Ishikawa (cell line): ENCODE measurements at regions not wholly inside any gene's neighbourhood (a gene's known extent, or its start where the extent isn't known, plus 50 kb on each side); places are given as distances from the start of the nearest gene placed in this dataset.

Experiments
- CEBPB ChIP-seq: IDR thresholded peaks from 2 replicates; pipeline ENCODE4 v1.6.1; 2012
- CREB1 ChIP-seq: IDR thresholded peaks from 2 replicates; pipeline ENCODE4 v1.6.1; 2012; ENCODE audit warnings: low read depth
- EGR1 ChIP-seq: IDR thresholded peaks from 2 replicates; pipeline ENCODE4 v1.6.1; 2012
- EP300 ChIP-seq: IDR thresholded peaks from 2 replicates; pipeline ENCODE4 v1.6.1; 2012; ENCODE audit warnings: borderline replicate concordance
- FOXM1 ChIP-seq: IDR thresholded peaks from 2 replicates; pipeline ENCODE4 v1.6.1; 2012; ENCODE audit warnings: low read depth, borderline replicate concordance
- NFIC ChIP-seq: IDR thresholded peaks from 2 replicates; pipeline ENCODE4 v1.6.1; 2012
- RAD21 ChIP-seq: IDR thresholded peaks from 2 replicates; pipeline ENCODE4 v1.6.1; 2012; ENCODE audit warnings: low read depth
- TAF1 ChIP-seq: IDR thresholded peaks from 2 replicates; pipeline ENCODE4 v1.6.1; 2012; ENCODE audit warnings: low read depth, mild to moderate bottlenecking
- TCF12 ChIP-seq: IDR thresholded peaks from 2 replicates; pipeline ENCODE4 v1.6.1; 2012; ENCODE audit warnings: low read depth
- TEAD4 ChIP-seq: IDR thresholded peaks from 2 replicates; pipeline ENCODE4 v1.6.1; 2012
- YY1 ChIP-seq: IDR thresholded peaks from 2 replicates; pipeline ENCODE4 v1.6.1; 2012; ENCODE audit warnings: low read depth
- ZBTB7A ChIP-seq: IDR thresholded peaks from 2 replicates; pipeline ENCODE4 v1.6.1; 2012; ENCODE audit warnings: low read depth
- TF ChIP-seq, protein P1 (sequence below): IDR thresholded peaks from 2 replicates; pipeline ENCODE4 v1.6.1; 2012
- TF ChIP-seq, protein P2 (sequence below): IDR thresholded peaks from 2 replicates; pipeline ENCODE4 v1.6.1; 2012
- TF ChIP-seq, protein P3 (sequence below): IDR thresholded peaks from 2 replicates; pipeline ENCODE4 v1.6.1; 2012; ENCODE audit warnings: low read depth, mild to moderate bottlenecking

DNA sequence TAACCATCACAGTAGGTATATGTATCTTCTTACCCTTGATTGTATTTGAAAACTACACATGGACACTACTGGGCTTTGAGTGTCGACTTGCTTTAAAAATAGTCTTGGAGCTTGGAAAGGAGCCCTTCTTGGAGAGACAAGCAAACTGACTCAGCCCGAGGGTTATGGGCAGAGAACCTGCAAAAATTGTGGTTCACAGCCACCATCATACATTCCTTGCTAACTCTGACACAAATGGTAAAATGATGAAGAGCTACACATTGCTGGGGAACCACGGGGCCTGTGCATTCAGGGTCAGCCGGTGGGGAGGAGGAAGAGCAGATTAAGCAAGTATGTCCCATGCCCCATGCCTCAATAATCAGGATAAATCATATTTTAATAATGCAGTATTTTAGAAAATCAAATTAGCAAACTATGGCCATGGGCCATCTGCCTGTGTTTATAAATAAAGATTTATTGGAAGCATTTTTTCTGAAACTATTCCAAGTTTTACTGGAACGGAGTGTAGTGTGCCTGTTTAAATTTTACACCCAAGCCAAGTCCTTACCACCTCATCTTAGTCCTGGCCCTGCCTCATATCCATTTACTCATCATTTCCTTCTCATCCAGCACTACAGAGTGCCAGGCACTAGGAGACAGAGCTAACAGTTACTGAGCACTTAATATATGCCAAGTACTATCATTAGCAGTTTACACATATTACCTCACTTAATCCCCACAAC is 195.7 kb downstream of the PALM2AKAP2 start:
- TF ChIP-seq NFIC (no peak), EP300 (no peak), FOXM1 (no peak), CREB1 (no peak), TCF12 (no peak), CEBPB (no peak), TEAD4 (no peak), ZBTB7A (no peak), RAD21 (no peak)
- TF ChIP-seq, protein P1, sequence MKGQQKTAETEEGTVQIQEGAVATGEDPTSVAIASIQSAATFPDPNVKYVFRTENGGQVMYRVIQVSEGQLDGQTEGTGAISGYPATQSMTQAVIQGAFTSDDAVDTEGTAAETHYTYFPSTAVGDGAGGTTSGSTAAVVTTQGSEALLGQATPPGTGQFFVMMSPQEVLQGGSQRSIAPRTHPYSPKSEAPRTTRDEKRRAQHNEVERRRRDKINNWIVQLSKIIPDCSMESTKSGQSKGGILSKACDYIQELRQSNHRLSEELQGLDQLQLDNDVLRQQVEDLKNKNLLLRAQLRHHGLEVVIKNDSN: no peak
- TF ChIP-seq, protein P2, sequence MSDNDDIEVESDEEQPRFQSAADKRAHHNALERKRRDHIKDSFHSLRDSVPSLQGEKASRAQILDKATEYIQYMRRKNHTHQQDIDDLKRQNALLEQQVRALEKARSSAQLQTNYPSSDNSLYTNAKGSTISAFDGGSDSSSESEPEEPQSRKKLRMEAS: no peak
- TF ChIP-seq, protein P3, sequence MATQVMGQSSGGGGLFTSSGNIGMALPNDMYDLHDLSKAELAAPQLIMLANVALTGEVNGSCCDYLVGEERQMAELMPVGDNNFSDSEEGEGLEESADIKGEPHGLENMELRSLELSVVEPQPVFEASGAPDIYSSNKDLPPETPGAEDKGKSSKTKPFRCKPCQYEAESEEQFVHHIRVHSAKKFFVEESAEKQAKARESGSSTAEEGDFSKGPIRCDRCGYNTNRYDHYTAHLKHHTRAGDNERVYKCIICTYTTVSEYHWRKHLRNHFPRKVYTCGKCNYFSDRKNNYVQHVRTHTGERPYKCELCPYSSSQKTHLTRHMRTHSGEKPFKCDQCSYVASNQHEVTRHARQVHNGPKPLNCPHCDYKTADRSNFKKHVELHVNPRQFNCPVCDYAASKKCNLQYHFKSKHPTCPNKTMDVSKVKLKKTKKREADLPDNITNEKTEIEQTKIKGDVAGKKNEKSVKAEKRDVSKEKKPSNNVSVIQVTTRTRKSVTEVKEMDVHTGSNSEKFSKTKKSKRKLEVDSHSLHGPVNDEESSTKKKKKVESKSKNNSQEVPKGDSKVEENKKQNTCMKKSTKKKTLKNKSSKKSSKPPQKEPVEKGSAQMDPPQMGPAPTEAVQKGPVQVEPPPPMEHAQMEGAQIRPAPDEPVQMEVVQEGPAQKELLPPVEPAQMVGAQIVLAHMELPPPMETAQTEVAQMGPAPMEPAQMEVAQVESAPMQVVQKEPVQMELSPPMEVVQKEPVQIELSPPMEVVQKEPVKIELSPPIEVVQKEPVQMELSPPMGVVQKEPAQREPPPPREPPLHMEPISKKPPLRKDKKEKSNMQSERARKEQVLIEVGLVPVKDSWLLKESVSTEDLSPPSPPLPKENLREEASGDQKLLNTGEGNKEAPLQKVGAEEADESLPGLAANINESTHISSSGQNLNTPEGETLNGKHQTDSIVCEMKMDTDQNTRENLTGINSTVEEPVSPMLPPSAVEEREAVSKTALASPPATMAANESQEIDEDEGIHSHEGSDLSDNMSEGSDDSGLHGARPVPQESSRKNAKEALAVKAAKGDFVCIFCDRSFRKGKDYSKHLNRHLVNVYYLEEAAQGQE: no peak

DNA sequence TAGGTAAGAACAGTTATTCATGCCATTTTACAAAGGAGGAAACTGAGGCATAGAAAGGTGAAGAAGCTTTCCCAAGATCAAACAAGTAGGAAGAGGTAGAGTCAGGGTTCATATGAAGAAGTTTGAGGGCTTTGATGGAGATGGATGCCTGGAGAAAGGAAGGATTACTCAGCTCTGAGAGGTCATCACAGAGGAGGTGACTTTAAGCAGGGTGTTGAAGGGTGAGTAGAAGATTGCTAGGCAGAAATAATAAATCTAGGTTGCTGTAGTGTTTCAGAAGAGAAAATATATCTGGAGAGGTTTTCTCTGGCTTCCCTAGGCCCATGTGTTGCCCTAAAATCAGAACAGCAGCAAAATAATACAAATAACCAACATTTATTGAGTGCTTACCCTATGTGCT is 196.3 kb downstream of the PALM2AKAP2 start:
- TF ChIP-seq TAF1 (no peak), ZBTB7A (no peak), TCF12 (no peak), EGR1 (no peak), EP300 (no peak), RAD21 (no peak), CEBPB (no peak), NFIC (no peak), FOXM1 (no peak)
- TF ChIP-seq, protein P1: no peak
- TF ChIP-seq, protein P2: no peak

DNA sequence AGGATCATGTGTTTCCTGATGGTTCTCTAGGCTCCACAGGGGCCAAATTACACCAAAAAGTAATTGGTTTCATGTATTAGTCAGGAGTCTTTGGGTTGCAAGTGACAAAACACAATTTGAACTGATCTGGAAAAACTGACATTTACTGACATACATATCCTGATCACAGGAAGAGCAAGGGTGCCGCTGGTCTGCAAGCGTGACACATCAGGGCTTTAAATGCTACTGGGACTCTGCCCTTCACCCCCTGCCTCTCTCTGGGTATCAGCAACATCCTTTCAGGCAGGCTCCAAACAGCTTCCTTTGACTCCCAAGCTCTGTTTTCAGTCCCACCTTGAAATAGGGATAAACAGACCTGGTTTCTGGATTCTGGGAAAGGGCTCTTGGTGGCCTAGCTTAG is 197.5 kb downstream of the PALM2AKAP2 start:
- TF ChIP-seq, protein P3: no peak
- TF ChIP-seq, protein P2: no peak
- TF ChIP-seq EP300 (no peak), TCF12 (no peak), YY1 (no peak), EGR1 (no peak), CREB1 (no peak), FOXM1 (no peak), TEAD4 (no peak), TAF1 (no peak), ZBTB7A (no peak), RAD21 (no peak), CEBPB (no peak), NFIC (no peak)
- TF ChIP-seq, protein P1: no peak

DNA sequence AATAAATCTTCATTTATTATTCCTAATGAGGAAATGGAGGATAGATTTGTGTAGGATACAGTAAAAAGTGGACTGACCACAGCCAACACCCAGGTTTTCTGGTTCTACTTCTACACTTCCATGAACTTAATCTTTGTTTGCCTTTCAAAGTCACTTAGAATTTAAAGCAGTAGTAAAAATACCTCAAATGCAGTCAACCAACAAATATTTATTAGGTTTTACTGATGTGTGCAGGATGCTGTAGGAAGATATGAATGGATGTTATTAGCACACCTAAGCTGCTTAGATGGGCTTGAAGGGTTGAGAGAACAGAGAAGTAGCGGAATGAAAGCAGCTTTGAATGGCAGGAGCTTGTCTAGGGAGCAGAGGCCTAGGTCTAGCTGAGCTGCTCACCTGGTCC is 201.1 kb downstream of the PALM2AKAP2 start:
- TF ChIP-seq TCF12 (no peak), CREB1 (no peak), TAF1 (no peak), FOXM1 (no peak), YY1 (no peak), NFIC (no peak), CEBPB (no peak)
- TF ChIP-seq, protein P1: no peak
- TF ChIP-seq, protein P2: no peak
